NB4 (cell line): ENCODE measurements at regions not wholly inside any gene's neighbourhood (a gene's known extent, or its start where the extent isn't known, plus 50 kb on each side); places are given as distances from the start of the nearest gene placed in this dataset.

ENCODE experiments used
- CTCF ChIP-seq: IDR thresholded peaks from one replicate; pipeline ENCODE4 v1.5.1; 2012; ENCODE audit warnings: low read depth, low read length
- MAX ChIP-seq: IDR thresholded peaks from 2 replicates; pipeline ENCODE4 v1.6.1; 2011; ENCODE audit warnings: low read depth, low read length
- MYC ChIP-seq: IDR thresholded peaks from 2 replicates; pipeline ENCODE4 v1.6.1; 2011; ENCODE audit warnings: low read depth, low read length
- POLR2A ChIP-seq: IDR thresholded peaks from 2 replicates; pipeline ENCODE4 v1.6.1; 2011; ENCODE audit warnings: mild to moderate bottlenecking; ENCODE audit not compliant: insufficient read length; ENCODE audit errors: extremely low read depth

- TF ChIP-seq CTCF (no peak), MYC (no peak), POLR2A (no peak), MAX (no peak)
Observed at GRCh38 chr18:51453594-51453993, 256.1 kb upstream of the MEX3C start.
